ENCODE measurements at regions not wholly inside any gene's neighbourhood (a gene's known extent, or its start where the extent isn't known, plus 50 kb on each side); places are given as distances from the start of the nearest gene placed in this dataset.

- no peaks in the 10 kb centered on the region for H3K79me2 ChIP-seq (ENCODE audit: control insufficient read depth, low read length)
- no peaks in the 10 kb centered on the region for H3K9me3 ChIP-seq (ENCODE audit: control insufficient read depth, insufficient read depth, low read length)
- no peak overlapping the region for H3K27ac ChIP-seq (ENCODE audit: low read depth, low read length)
- H3F3A ChIP-seq (ENCODE audit: control insufficient read depth, insufficient read depth) = no peaks in the 10 kb centered on the region
- TF ChIP-seq EZH2phosphoT487 (IDR thresholded peaks at IDR 0.05; ENCODE audit: borderline replicate concordance, low read length) (no peak), CTCF (IDR thresholded peaks at IDR 0.05; ENCODE audit: low read depth, low read length, poor library complexity, severe bottlenecking) (no peak)
- no peaks in the 10 kb centered on the region for H3K9me2 ChIP-seq (replicated peaks; ENCODE audit: control insufficient read depth, low read length)
- no peak overlapping the region for H3K4me2 ChIP-seq (ENCODE audit: low read length)
- no peaks in the 10 kb centered on the region for H4K20me1 ChIP-seq (ENCODE audit: control insufficient read depth, insufficient read depth, low read depth, low read length)
- no peak overlapping the region for H3K4me3 ChIP-seq (ENCODE audit: low read length)
- H3K27me3 ChIP-seq (ENCODE audit: control insufficient read depth, low read length) = no peaks in the 10 kb centered on the region
- peaks cover 6% of the 10 kb centered on the region for H3K4me1 ChIP-seq (ENCODE audit: control insufficient read depth, low read length)
- no peaks in the 10 kb centered on the region for H3K36me3 ChIP-seq (ENCODE audit: control insufficient read depth, low read length)
These were observed 87.6 kb upstream of the DUSP10 start for GRCh38 chr1:221829327-221830015.

- H3K27ac ChIP-seq (ENCODE audit: low read depth, low read length) = no peak overlapping the region
- no peaks in the 10 kb centered on the region for H3K9me2 ChIP-seq (replicated peaks; ENCODE audit: control insufficient read depth, low read length)
- H3K4me3 ChIP-seq (ENCODE audit: low read length) = no peak overlapping the region
- H3K79me2 ChIP-seq (ENCODE audit: control insufficient read depth, low read length) = no peaks in the 10 kb centered on the region
- H3K4me1 ChIP-seq (ENCODE audit: control insufficient read depth, low read length) = peaks cover 6% of the 10 kb centered on the region
- no peaks in the 10 kb centered on the region for H3K36me3 ChIP-seq (ENCODE audit: control insufficient read depth, low read length)
- H3K27me3 ChIP-seq (ENCODE audit: control insufficient read depth, low read length) = no peaks in the 10 kb centered on the region
- H4K20me1 ChIP-seq (ENCODE audit: control insufficient read depth, insufficient read depth, low read depth, low read length) = no peaks in the 10 kb centered on the region
- H3K9me3 ChIP-seq (ENCODE audit: control insufficient read depth, insufficient read depth, low read length) = no peaks in the 10 kb centered on the region
- no peaks in the 10 kb centered on the region for H3F3A ChIP-seq (ENCODE audit: control insufficient read depth, insufficient read depth)
- TF ChIP-seq CTCF (IDR thresholded peaks at IDR 0.05; ENCODE audit: low read depth, low read length, poor library complexity, severe bottlenecking) (no peak), EZH2phosphoT487 (IDR thresholded peaks at IDR 0.05; ENCODE audit: borderline replicate concordance, low read length) (no peak)
- H3K4me2 ChIP-seq (ENCODE audit: low read length) = no peak overlapping the region
These were observed 85.4 kb upstream of the DUSP10 start for GRCh38 chr1:221827307-221827642.

GRCh38 chr1:221824909-221825308 lies 83.0 kb upstream of the DUSP10 start:
- Histone ChIP-seq H3F3A (ENCODE audit: control insufficient read depth, insufficient read depth) (no peaks in the 10 kb centered on the region), H3K9me3 (ENCODE audit: control insufficient read depth, insufficient read depth, low read length) (no peaks in the 10 kb centered on the region), H3K27me3 (ENCODE audit: control insufficient read depth, low read length) (no peaks in the 10 kb centered on the region), H3K36me3 (ENCODE audit: control insufficient read depth, low read length) (no peaks in the 10 kb centered on the region), H3K4me2 (ENCODE audit: low read length) (no peak overlapping the region), H3K27ac (ENCODE audit: low read depth, low read length) (no peak overlapping the region), H3K4me3 (ENCODE audit: low read length) (no peak overlapping the region), H3K79me2 (ENCODE audit: control insufficient read depth, low read length) (no peaks in the 10 kb centered on the region), H4K20me1 (ENCODE audit: control insufficient read depth, insufficient read depth, low read depth, low read length) (no peaks in the 10 kb centered on the region), H3K4me1 (ENCODE audit: control insufficient read depth, low read length) (peaks cover 6% of the 10 kb centered on the region), H3K9me2 (replicated peaks; ENCODE audit: control insufficient read depth, low read length) (no peaks in the 10 kb centered on the region)
- TF ChIP-seq EZH2phosphoT487 (IDR thresholded peaks at IDR 0.05; ENCODE audit: borderline replicate concordance, low read length) = no peak
- no peak for TF ChIP-seq CTCF (IDR thresholded peaks at IDR 0.05; ENCODE audit: low read depth, low read length, poor library complexity, severe bottlenecking)
